HepG2 (cell line): ENCODE measurements at regions not wholly inside any gene's neighbourhood (a gene's known extent, or its start where the extent isn't known, plus 50 kb on each side); places are given as distances from the start of the nearest gene placed in this dataset.

Source experiments
- ATAC-seq: fragments of 200-7000 bp; cut with Tn5 transposase; 3 replicates; pipeline ENCODE4 v1.9.1; 2020; ENCODE audit warnings: mild to moderate bottlenecking, moderate library complexity
- BruUV-seq: library from RNA; stranded (reverse); fragments of 400-500 nt; replicated peaks from 2 replicates; lab custom pipeline; 2021; lab: Mats Ljungman, UMichigan
- CTCF ChIA-PET: fragments of 300-600 bp; formaldehyde crosslinking; extraction: SDS; loops from one replicate; lab custom pipeline; 2021; ENCODE audit warnings: low total read pairs, inconsistent platforms, low intra/inter-chr PET ratio; lab: Yijun Ruan, JAX
- POLR2A ChIA-PET: fragments of 350-600 bp; sonication (Branson Sonifier 250); formaldehyde crosslinking; loops from one replicate; lab custom pipeline; 2020; ENCODE audit warnings: antibody characterized with exemption, inconsistent platforms; lab: Yijun Ruan, JAX
- DNase-seq: peaks from one replicate; pipeline ENCODE4 v3.0.0-alpha.2; 2015; ENCODE audit warnings: low spot score
- FAIRE-seq: peaks from 3 replicates; lab custom pipeline; 2011; peaks lifted over from hg19 to GRCh38; lab: Jason Lieb, UNC
- H2AFZ ChIP-seq: one replicate; pipeline ENCODE4 v1.6.1; 2011; ENCODE audit warnings: low read length, inconsistent platforms
- H3K27ac ChIP-seq: fragments of 300-600 bp; 3 replicates; pipeline ENCODE4 v1.8.0; 2011; ENCODE audit warnings: mixed run types, mild to moderate bottlenecking, mixed read lengths, low read length, inconsistent platforms; ENCODE audit not compliant: insufficient read depth; ENCODE audit errors: extremely low read length
- H3K27me3 ChIP-seq, 2 experiments: fragments of 200-600 bp in 1 of 2; 2 replicates in 1 of 2; 3 replicates in 1 of 2; pipeline versions ENCODE4 v1.6.0 to v1.8.0; 2011; ENCODE audit warnings: low read length in 2 of 2, mild to moderate bottlenecking in 2 of 2, moderate library complexity in 2 of 2, inconsistent platforms in 1 of 2; ENCODE audit not compliant: insufficient read depth in 2 of 2, control insufficient read depth in 1 of 2
- H3K36me3 ChIP-seq, 2 experiments: fragments of 200-600 bp in 1 of 2; replicated peaks in 1 of 2; 2 replicates in 1 of 2; 3 replicates in 1 of 2; pipeline versions ENCODE4 v1.5.1 to v1.8.0; 2011; ENCODE audit warnings: low read length in 2 of 2, inconsistent platforms in 1 of 2; ENCODE audit not compliant: insufficient read depth in 2 of 2, control insufficient read depth in 1 of 2
- H3K4me1 ChIP-seq: 2 replicates; pipeline ENCODE4 v1.5.1; 2012; ENCODE audit warnings: low read length, inconsistent platforms; ENCODE audit not compliant: insufficient read depth
- H3K4me2 ChIP-seq: 2 replicates; pipeline ENCODE4 v1.6.0; 2011; ENCODE audit warnings: low read depth, low read length, inconsistent platforms
- H3K4me3 ChIP-seq, 3 experiments: fragments of 200-600 bp in 1 of 3; sonication (generic), shearing (Covaris generic) in 1 of 3; replicated peaks in 1 of 3; 2 replicates each; pipeline ENCODE4 v1.5.1; 2011 to 2016; ENCODE audit warnings: low read length in 3 of 3, inconsistent platforms in 2 of 3, low read depth in 2 of 3, mild to moderate bottlenecking in 2 of 3, control low read depth in 1 of 3, mixed read lengths in 1 of 3; ENCODE audit not compliant: insufficient read depth in 1 of 3
- H3K79me2 ChIP-seq: one replicate; pipeline ENCODE4 v1.6.1; 2011; ENCODE audit warnings: low read length, inconsistent platforms; ENCODE audit not compliant: insufficient read depth
- H3K9ac ChIP-seq: 2 replicates; pipeline ENCODE4 v1.6.0; 2011; ENCODE audit warnings: mild to moderate bottlenecking, low read depth, low read length, inconsistent platforms; ENCODE audit not compliant: insufficient read depth
- H3K9me3 ChIP-seq: 2 replicates; pipeline ENCODE4 v1.5.1; 2012; ENCODE audit warnings: mild to moderate bottlenecking, low read length
- H4K20me1 ChIP-seq: 2 replicates; pipeline ENCODE4 v1.6.0; 2011; ENCODE audit warnings: inconsistent platforms, mild to moderate bottlenecking, low read length, moderate library complexity; ENCODE audit not compliant: insufficient read depth
- NCOA1 ChIP-seq: sonication (generic); formaldehyde crosslinking; IDR thresholded peaks from 2 replicates; pipeline ENCODE4 v1.9.0; 2021; ENCODE audit warnings: missing genetic modification reagents
- RFXANK ChIP-seq: IDR thresholded peaks from 2 replicates; pipeline ENCODE4 v1.6.1; 2016
- SAFB2 ChIP-seq: sonication (generic); formaldehyde crosslinking; IDR thresholded peaks from 2 replicates; pipeline ENCODE4 v1.5.1; 2020; ENCODE audit warnings: missing genetic modification reagents, low read depth, mild to moderate bottlenecking, borderline replicate concordance
- TARDBP ChIP-seq: sonication (generic); formaldehyde crosslinking; IDR thresholded peaks from 2 replicates; pipeline ENCODE4 v1.8.0; 2022; ENCODE audit warnings: mild to moderate bottlenecking, missing genetic modification reagents
- ZBTB7B ChIP-seq: sonication (generic); formaldehyde crosslinking; IDR thresholded peaks from 2 replicates; pipeline ENCODE4 v1.4.0; 2020; ENCODE audit warnings: missing genetic modification reagents
- ZFAT ChIP-seq: sonication (generic); formaldehyde crosslinking; conservative IDR thresholded peaks from 2 replicates; pipeline ENCODE4 v1.8.1; 2023; ENCODE audit warnings: missing genetic modification reagents, inconsistent platforms
- ZFP36L1 ChIP-seq: sonication (generic); formaldehyde crosslinking; IDR thresholded peaks from 2 replicates; pipeline ENCODE4 v1.8.0; 2022; ENCODE audit warnings: mild to moderate bottlenecking, missing genetic modification reagents, moderate library complexity
- ZFY ChIP-seq: sonication (generic); formaldehyde crosslinking; IDR thresholded peaks from 2 replicates; pipeline ENCODE4 v1.4.0; 2020; ENCODE audit warnings: missing genetic modification reagents
- ZMAT3 ChIP-seq: sonication (generic); formaldehyde crosslinking; conservative IDR thresholded peaks from 2 replicates; pipeline ENCODE4 v1.7.0; 2021; ENCODE audit warnings: missing genetic modification reagents
- ZNF761 ChIP-seq: sonication (generic); formaldehyde crosslinking; conservative IDR thresholded peaks from 2 replicates; pipeline ENCODE4 v1.4.0; 2020; ENCODE audit warnings: mild to moderate bottlenecking, missing genetic modification reagents
- ZSCAN29 ChIP-seq: sonication (generic); formaldehyde crosslinking; conservative IDR thresholded peaks from 2 replicates; pipeline ENCODE4 v1.4.0; 2020; ENCODE audit warnings: mild to moderate bottlenecking, missing genetic modification reagents
- WGBS: methylation state at CpG from one replicate; pipeline ENCODE4 v1.1.6; 2017; ENCODE audit warnings: low lambda C conversion rate; 5-methylcytosine and 5-hydroxymethylcytosine counted together
- in situ Hi-C: cut with HindIII; loops from 2 replicates; pipeline ENCODE4 v1.10.0; 2017; ENCODE audit warnings: low pct_unique_long_range_greater_than_20kb; ENCODE audit not compliant: extremely low pct_ligation_motif_present
- intact Hi-C: fragments of 100-400 bp; cut with micrococcal nuclease; formaldehyde crosslinking; loops from one replicate; pipeline ENCODE4 v1.10.0; 2022; ENCODE audit not compliant: unreplicated experiment
- TF ChIP-seq, protein P1 (sequence below): sonication (generic); formaldehyde crosslinking; IDR thresholded peaks from 2 replicates; pipeline ENCODE4 v1.4.0; 2020; ENCODE audit warnings: missing genetic modification reagents
- TF ChIP-seq, protein P2 (sequence below): sonication (generic); formaldehyde crosslinking; IDR thresholded peaks from 2 replicates; pipeline ENCODE4 v1.5.1; 2020; ENCODE audit warnings: missing genetic modification reagents, mild to moderate bottlenecking, borderline replicate concordance
- TF ChIP-seq, protein P3 (sequence below): IDR thresholded peaks from 2 replicates; pipeline ENCODE4 v1.6.1; 2016; ENCODE audit warnings: low read depth, missing genetic modification reagents, missing compliant biosample characterization

DNA sequence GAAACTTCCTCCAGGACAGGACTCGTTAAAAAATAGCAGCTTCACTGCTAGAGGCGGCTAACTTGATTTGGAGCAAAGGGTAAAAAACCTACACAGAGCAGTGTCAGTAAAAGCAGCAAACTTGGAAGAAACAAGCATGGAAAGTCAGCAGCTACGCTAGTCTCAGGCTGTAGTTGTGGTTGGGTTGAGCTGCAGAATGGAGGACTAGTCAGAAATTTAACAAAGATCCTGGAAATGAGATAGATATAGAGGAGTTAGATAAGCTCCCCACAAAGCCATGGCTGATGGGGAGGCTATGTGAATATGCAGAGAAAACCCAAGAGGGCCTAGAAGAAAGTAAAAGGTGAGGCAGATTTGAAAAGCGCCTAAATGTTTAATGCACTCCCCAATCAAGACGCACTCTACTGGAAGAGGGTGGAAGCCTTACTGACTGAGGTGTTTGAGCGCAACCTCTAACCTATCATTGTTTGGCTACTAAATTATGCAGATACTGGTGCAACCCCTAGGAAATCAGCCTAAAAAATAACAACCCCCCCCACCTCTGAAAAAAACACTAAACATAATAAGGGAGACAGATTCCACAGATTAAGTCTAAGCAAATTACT lies 99.7 kb upstream of the TMEM168 start:
- Histone ChIP-seq H3K4me3 (no peak overlapping the region), H4K20me1 (no peaks in the 10 kb centered on the region), H3K36me3 (peaks cover 0 to 2% of the 10 kb centered on the region in 2 experiments; a peak in 1 of 5 replicates), H3K79me2 (no peaks in the 10 kb centered on the region), H3K4me1 (no peaks in the 10 kb centered on the region), H2AFZ (no peak overlapping the region), H3K9ac (no peak overlapping the region), H3K4me2 (no peak overlapping the region), H3K27me3 (no peaks in the 10 kb centered on the region), H3K27ac (no peak overlapping the region), H3K9me3 (no peaks in the 10 kb centered on the region)
- ChIA-PET CTCF (no interaction called here), POLR2A (no interaction called here)
- BruUV-seq, result no TSS peak
- WGBS, result 96% methylated on average over 6 of the region's 6 CpGs
- in situ Hi-C loops (no loop called here), intact Hi-C loops (loop anchor here (10.0 kb wide), 1 partner anchor 95 kb away; the partner anchor contains the start of gene TMEM168)
- DNase-seq (no peak), FAIRE-seq (no peak), ATAC-seq (no peak)
- TF ChIP-seq, protein P1, sequence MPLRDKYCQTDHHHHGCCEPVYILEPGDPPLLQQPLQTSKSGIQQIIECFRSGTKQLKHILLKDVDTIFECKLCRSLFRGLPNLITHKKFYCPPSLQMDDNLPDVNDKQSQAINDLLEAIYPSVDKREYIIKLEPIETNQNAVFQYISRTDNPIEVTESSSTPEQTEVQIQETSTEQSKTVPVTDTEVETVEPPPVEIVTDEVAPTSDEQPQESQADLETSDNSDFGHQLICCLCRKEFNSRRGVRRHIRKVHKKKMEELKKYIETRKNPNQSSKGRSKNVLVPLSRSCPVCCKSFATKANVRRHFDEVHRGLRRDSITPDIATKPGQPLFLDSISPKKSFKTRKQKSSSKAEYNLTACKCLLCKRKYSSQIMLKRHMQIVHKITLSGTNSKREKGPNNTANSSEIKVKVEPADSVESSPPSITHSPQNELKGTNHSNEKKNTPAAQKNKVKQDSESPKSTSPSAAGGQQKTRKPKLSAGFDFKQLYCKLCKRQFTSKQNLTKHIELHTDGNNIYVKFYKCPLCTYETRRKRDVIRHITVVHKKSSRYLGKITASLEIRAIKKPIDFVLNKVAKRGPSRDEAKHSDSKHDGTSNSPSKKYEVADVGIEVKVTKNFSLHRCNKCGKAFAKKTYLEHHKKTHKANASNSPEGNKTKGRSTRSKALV (CRISPR knock-in tag), result no peak
- TF ChIP-seq NCOA1 (CRISPR knock-in tag), result no peak
- TF ChIP-seq, protein P2, sequence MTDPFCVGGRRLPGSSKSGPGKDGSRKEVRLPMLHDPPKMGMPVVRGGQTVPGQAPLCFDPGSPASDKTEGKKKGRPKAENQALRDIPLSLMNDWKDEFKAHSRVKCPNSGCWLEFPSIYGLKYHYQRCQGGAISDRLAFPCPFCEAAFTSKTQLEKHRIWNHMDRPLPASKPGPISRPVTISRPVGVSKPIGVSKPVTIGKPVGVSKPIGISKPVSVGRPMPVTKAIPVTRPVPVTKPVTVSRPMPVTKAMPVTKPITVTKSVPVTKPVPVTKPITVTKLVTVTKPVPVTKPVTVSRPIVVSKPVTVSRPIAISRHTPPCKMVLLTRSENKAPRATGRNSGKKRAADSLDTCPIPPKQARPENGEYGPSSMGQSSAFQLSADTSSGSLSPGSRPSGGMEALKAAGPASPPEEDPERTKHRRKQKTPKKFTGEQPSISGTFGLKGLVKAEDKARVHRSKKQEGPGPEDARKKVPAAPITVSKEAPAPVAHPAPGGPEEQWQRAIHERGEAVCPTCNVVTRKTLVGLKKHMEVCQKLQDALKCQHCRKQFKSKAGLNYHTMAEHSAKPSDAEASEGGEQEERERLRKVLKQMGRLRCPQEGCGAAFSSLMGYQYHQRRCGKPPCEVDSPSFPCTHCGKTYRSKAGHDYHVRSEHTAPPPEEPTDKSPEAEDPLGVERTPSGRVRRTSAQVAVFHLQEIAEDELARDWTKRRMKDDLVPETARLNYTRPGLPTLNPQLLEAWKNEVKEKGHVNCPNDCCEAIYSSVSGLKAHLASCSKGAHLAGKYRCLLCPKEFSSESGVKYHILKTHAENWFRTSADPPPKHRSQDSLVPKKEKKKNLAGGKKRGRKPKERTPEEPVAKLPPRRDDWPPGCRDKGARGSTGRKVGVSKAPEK (CRISPR knock-in tag), result no peak
- TF ChIP-seq TARDBP (CRISPR knock-in tag), result no peak
- TF ChIP-seq ZFY, result no peak
- no peak for TF ChIP-seq ZFP36L1 (CRISPR knock-in tag)
- no peak for TF ChIP-seq RFXANK
- TF ChIP-seq SAFB2, result no peak
- no peak for TF ChIP-seq ZFAT (CRISPR knock-in tag)
- no peak for TF ChIP-seq ZNF761 (CRISPR knock-in tag)
- TF ChIP-seq ZSCAN29 (CRISPR knock-in tag), result no peak
- no peak for TF ChIP-seq ZMAT3 (CRISPR knock-in tag)
- TF ChIP-seq, protein P3, sequence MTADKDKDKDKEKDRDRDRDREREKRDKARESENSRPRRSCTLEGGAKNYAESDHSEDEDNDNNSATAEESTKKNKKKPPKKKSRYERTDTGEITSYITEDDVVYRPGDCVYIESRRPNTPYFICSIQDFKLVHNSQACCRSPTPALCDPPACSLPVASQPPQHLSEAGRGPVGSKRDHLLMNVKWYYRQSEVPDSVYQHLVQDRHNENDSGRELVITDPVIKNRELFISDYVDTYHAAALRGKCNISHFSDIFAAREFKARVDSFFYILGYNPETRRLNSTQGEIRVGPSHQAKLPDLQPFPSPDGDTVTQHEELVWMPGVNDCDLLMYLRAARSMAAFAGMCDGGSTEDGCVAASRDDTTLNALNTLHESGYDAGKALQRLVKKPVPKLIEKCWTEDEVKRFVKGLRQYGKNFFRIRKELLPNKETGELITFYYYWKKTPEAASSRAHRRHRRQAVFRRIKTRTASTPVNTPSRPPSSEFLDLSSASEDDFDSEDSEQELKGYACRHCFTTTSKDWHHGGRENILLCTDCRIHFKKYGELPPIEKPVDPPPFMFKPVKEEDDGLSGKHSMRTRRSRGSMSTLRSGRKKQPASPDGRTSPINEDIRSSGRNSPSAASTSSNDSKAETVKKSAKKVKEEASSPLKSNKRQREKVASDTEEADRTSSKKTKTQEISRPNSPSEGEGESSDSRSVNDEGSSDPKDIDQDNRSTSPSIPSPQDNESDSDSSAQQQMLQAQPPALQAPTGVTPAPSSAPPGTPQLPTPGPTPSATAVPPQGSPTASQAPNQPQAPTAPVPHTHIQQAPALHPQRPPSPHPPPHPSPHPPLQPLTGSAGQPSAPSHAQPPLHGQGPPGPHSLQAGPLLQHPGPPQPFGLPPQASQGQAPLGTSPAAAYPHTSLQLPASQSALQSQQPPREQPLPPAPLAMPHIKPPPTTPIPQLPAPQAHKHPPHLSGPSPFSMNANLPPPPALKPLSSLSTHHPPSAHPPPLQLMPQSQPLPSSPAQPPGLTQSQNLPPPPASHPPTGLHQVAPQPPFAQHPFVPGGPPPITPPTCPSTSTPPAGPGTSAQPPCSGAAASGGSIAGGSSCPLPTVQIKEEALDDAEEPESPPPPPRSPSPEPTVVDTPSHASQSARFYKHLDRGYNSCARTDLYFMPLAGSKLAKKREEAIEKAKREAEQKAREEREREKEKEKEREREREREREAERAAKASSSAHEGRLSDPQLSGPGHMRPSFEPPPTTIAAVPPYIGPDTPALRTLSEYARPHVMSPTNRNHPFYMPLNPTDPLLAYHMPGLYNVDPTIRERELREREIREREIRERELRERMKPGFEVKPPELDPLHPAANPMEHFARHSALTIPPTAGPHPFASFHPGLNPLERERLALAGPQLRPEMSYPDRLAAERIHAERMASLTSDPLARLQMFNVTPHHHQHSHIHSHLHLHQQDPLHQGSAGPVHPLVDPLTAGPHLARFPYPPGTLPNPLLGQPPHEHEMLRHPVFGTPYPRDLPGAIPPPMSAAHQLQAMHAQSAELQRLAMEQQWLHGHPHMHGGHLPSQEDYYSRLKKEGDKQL (CRISPR knock-in tag), result no peak
- no peak for TF ChIP-seq ZBTB7B
